GDM1 (cell line): ENCODE measurements at regions not wholly inside any gene's neighbourhood (a gene's known extent, or its start where the extent isn't known, plus 50 kb on each side); places are given as distances from the start of the nearest gene placed in this dataset.

Experiments
- DNase-seq: peaks from one replicate; lab custom pipeline; 2025; lab: John Stamatoyannopoulos, UW

GRCh38 chr14:97581016-97581415, 783.8 kb downstream of the VRK1 start:
- no peak for DNase-seq

DNA sequence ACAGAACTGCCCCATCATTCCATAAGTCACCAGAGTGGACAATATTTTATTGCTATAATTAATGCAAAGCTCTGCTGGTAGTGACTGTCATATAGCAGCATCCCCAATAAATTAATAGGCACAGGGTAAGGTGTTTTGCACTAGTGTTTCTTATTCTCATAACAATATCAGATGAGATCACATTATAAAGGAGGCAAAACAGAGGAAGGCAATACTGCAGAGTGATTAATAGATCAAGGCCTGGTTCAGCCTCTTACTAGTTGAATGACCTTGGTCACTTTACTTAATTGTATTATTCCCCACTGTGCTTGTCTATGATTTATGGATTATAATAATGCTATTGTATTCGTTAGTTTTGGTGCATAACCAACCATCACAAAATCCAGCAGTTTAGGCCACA, 784.8 kb downstream of the VRK1 start:
- no peak for DNase-seq

- no peak for DNase-seq
Observed at GRCh38 chr14:97584528-97584927, 787.3 kb downstream of the VRK1 start.

- DNase-seq, result no peak
Observed at GRCh38 chr14:97592341-97592980, 795.3 kb downstream of the VRK1 start.

GRCh38 chr14:97594306-97594705, 797.1 kb downstream of the VRK1 start:
- DNase-seq, result no peak

DNA sequence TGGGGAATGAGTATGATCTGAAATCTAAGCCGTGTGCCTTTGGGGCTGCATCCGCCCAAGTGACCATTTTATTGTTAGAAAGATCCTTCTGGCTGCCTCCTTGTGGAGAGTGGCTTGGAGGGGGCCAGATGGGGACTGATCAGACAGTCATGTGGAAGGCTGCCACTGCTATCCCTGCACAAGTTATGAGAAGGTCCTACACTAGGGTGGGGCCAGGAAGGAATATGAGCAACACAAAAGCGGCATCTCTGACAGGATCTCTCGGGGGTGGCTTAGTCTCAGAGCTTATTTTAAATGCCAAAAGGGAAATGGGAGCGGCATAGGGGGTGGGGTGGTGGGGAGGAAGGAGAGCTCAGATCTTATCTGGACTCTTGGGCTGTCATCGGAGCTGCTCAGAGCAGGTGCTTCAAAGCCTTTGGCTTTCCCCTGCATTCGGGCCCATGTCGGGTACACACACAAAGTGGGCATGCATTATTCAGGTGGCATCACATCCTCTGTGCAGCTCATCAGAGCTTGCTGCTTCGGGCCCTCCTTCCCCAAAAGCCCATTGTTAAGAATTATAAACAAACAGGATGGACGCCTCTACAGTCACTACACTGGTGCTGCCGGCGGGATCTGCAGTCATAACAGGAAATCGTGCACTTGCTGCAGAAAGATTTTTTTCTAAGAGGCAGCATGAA, 805.4 kb downstream of the VRK1 start:
- DNase-seq, result no peak

GRCh38 chr14:97603201-97603600, 806.0 kb downstream of the VRK1 start:
- no peak for DNase-seq

- no peak for DNase-seq
Observed at GRCh38 chr14:97604731-97605130, 807.5 kb downstream of the VRK1 start.

DNA sequence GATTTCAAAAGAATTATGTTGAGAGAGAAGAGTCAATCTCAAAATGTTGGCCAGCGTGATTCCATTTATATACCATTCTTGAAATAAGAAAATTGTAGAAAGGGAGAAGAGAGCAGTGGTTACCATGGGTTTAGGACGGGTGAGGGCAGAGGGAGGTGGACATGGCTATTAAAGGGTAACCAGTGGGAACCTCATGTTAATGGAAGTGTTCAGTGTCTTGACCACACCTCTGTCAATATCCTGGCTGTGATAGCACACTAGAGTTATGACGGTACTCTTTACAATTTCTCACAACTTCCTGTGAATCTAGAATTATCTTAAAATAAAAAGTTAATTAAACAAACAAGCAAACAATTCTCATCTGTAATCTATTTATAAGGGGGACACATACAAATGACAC, 821.2 kb downstream of the VRK1 start:
- no peak for DNase-seq

DNA sequence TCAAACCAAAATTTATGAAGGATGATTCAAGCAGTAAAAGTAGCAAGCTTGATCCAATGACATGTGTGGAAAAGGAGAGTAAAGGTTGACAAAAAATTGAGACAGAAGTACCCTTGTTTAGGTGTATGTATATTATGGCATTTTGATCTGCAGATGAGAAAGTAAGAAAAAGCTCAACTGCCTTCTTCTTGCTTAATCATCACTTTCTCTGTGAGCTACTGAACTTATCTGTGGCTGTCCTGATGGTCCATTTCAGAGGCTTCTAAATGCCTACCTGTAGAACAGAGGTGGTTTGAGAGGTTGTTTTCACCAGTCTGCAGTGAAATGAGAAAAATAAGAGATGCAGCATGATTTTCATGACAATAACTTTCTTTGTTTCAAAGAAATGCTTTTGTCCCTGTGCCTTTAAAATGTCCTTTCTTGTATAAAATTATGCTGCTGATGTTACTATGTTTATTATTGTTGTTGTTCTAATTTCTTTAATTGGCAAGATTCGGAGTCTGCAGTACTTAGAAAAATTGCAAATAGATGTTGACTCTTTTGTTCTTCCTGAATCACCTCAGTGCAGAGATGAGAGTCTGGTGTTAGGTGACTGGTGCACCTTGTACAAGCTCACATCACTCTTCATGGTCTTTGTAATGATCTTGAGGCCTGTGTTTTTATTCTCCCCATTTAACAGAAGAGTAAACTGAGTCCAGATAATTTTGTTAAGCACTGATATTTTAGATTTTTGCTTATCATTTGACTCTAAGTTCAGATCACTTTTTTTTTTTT, 821.9 kb downstream of the VRK1 start:
- no peak for DNase-seq

DNA sequence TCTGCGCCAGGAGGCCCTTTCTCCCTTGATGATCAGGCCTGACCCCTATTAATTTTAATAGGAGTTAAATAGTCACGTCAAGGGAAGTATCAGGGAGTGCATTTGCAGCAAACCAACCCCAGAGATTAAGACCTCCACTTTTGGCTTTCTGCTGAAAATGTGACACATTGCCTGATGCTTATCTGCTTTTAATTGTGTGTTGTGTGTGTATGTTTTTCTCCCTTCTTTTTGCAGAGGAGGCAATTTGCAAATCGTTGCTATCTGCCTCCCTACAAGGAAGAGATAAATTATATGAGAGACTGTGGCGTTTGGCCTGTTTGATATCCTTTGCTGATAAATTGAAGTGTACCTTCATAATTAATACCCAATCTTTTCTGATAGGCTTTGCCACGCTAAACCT, 822.9 kb downstream of the VRK1 start:
- no peak for DNase-seq

DNA sequence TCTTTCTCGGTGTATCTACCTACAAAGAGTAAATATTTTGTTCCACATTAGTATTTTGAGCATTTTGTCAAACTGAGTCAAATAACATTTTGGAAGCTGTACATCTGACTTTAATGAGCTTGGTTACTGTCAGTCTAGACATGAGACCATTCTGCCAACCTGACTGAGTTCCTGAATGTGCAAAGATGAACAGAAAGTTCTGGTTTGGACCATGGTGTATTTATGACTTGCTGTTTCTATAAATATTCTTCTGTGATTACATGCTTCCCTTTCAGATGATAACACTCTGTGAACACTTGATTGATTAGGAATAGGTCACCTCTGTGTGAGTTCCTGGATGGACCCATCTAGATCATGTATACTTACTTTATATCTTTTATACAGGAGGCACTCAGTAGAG, 827.8 kb downstream of the VRK1 start:
- no peak for DNase-seq

GRCh38 chr14:97625477-97625876, 828.3 kb downstream of the VRK1 start:
- no peak for DNase-seq

- DNase-seq, result no peak
Observed at GRCh38 chr14:97626088-97626487, 828.9 kb downstream of the VRK1 start.

DNA sequence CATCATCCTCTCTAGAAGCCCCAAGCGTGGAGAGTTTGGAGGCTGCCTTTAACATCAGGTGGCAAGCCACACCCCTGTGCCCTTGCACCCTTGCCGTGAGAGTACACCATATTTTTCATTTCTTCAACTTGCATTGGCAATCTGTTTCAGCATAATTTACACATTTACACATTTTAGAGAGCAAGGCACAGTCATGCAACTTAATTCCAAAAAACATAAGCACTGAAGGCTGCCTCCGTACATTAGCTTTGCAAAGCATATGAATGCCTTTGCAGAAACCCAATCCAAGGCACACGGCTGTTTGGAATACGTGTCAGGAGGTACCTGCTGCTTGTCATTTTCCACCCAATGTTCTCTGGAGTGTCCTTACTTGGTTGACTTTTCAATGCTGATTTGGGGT, 833.1 kb downstream of the VRK1 start:
- DNase-seq, result no peak

DNA sequence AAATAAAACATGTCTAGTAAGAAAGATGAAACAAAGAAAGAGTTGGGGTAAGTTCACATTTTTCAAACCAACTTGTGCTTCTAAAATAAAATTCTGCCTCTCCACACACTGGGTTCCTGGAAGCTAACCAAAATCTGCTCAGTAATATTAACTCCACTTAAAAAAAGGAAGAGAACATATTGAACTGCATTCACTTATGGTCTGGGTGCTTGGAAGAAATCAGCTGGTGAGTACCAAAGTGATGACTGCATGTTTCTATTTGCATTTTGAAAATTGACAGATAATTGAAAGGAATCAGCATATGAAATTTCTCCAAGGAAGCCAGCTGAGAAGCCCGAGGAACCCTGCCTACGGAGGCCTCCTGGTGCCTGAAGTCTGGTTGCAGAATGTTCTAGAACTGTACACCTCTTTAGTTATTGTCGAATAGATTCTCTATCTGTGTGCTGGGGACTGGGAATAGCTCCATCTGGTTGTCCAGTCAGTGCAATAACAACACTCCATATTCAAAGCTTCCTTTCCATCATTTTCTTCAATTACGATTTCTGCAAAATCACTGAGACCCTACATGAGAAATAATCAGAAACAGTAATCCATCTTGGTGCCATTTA, 836.1 kb downstream of the VRK1 start:
- no peak for DNase-seq

GRCh38 chr14:97634751-97635150, 837.6 kb downstream of the VRK1 start:
- DNase-seq, result no peak

DNA sequence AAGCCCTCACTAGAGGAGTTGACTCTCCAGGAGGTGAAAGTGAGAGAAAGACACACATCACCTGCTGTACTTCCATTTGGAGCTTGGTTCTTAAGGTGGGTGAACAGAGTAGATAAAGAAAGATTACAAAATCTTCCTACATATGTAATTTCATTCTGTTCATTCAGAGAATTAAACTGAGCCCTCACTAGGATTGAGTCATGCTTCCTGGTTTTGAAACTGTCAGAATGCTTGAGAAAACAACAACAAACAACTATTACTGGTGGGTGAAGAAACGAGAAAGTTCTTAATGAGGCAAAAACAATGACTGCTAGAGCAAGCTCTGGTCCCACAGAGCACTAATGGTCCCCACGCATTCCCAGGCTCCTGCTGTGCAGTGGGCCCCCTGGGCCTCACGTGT, 841.7 kb downstream of the VRK1 start:
- DNase-seq, result no peak

GRCh38 chr14:97640031-97640430, 842.8 kb downstream of the VRK1 start:
- DNase-seq, result no peak

DNA sequence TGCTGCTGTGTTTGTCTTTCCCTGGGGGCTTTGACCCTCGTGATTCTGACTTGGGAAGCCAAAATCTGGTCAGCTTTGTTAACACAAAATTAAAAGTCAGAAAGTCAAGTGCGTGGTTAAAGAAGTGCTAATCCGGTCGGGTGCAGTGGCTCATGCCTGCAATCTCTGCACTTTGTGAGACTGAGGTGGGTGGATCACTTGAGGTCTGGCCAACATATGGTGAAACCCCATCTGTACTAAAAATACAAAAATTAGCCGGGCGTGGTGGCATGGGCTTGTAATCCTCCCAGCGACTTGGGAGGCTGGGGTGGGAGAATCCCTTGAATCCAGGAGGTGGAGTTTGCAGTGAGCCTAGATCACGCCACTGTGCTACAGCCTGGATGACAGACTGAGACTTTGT, 844.6 kb downstream of the VRK1 start:
- DNase-seq, result no peak

DNA sequence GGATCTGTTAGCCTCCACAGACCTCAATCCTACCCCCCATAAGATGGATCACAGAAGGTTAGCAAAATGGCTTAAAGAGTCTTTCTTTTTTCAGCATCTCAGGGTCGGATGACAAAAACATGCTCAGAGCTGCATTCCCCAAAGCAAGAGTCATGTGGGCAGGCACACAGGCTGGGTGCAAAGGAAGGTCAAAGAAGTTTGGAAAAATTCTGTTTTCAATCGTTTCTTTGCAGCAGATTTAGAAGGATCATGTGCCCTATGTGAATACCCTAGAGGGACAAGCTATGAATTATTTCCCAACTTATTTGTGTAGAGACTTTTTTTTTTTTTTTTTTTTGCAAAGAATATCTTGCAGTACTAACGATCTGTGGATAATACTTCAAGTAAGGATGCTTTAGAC, 845.4 kb downstream of the VRK1 start:
- DNase-seq, result no peak

GRCh38 chr14:97644365-97644764, 847.2 kb downstream of the VRK1 start:
- no peak for DNase-seq

DNA sequence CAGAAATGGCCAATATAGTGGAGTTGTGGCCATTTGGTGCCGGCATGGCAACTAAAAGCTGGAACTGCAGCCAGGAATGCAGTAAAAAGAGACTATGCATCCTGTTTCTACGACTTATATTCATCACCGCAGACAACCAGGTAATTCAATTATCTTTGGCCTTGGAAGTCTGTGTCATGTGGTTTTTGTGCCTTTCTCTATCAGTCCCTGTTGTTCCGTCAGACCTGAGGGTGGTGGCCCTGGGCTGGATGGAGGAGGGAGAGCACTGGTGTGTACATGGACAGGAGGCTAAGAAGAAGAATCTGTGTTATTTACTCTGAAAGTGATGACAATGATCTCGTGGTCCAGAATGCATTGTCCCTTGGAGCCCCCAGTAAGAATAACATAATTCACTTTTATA, 852.6 kb downstream of the VRK1 start:
- DNase-seq, result no peak
